ENCODE measurements at regions not wholly inside any gene's neighbourhood (a gene's known extent, or its start where the extent isn't known, plus 50 kb on each side); places are given as distances from the start of the nearest gene placed in this dataset.
"Not testable (repeated sequence)": the region's sequence is repeated elsewhere in the genome, so short reads cannot be mapped to it uniquely, and the experiment has no call there.

- H3K9me3 ChIP-seq (ENCODE audit: control insufficient read depth in 5 of 5, low read length in 5 of 5) = peaks cover 0 to 3% (median 0%) of the 10 kb centered on the region in 5 donors
- no peaks in the 10 kb centered on the region for H3K27me3 ChIP-seq (ENCODE audit: control insufficient read depth in 5 of 5, insufficient read depth in 4 of 5, low read length in 5 of 5)
- no peak overlapping the region for H3K9ac ChIP-seq (ENCODE audit: low read length in 5 of 5)
- no peaks in the 10 kb centered on the region for H3K4me1 ChIP-seq (ENCODE audit: control insufficient read depth in 5 of 5, insufficient read depth in 5 of 5, low read length in 5 of 5)
- H3K36me3 ChIP-seq (ENCODE audit: control insufficient read depth in 5 of 5, insufficient read depth in 5 of 5, low read length in 5 of 5) = no peaks in the 10 kb centered on the region
- H3K27ac ChIP-seq (ENCODE audit: low read depth, low read length) = no peak overlapping the region
- no peak overlapping the region for H3K4me3 ChIP-seq (ENCODE audit: low read depth in 1 of 5, low read length in 5 of 5)
Observed at GRCh38 chr4:85051526-85051925, 85.0 kb upstream of the WDFY3 start.

GRCh38 chr4:85054925-85055324 lies 88.4 kb upstream of the WDFY3 start:
- not testable (repeated sequence) for H3K36me3 ChIP-seq (ENCODE audit: control insufficient read depth in 5 of 5, insufficient read depth in 5 of 5, low read length in 5 of 5); H3K27ac ChIP-seq (ENCODE audit: low read depth, low read length)

GRCh38 chr4:85058551-85058950 lies 92.1 kb upstream of the WDFY3 start:
- Histone ChIP-seq H3K27ac (ENCODE audit: low read depth, low read length) (no peak overlapping the region), H3K27me3 (ENCODE audit: control insufficient read depth in 5 of 5, insufficient read depth in 4 of 5, low read length in 5 of 5) (no peaks in the 10 kb centered on the region), H3K9ac (ENCODE audit: low read length in 5 of 5) (no peak overlapping the region), H3K4me1 (ENCODE audit: control insufficient read depth in 5 of 5, insufficient read depth in 5 of 5, low read length in 5 of 5) (no peaks in the 10 kb centered on the region), H3K4me3 (ENCODE audit: low read depth in 1 of 5, low read length in 5 of 5) (no peak overlapping the region), H3K9me3 (ENCODE audit: control insufficient read depth in 5 of 5, low read length in 5 of 5) (peaks cover 0 to 7% (median 0%) of the 10 kb centered on the region in 5 donors), H3K36me3 (ENCODE audit: control insufficient read depth in 5 of 5, insufficient read depth in 5 of 5, low read length in 5 of 5) (no peaks in the 10 kb centered on the region)

More at GRCh38 chr4:85054925-85055324, 88.4 kb upstream of the WDFY3 start:
- H3K4me1 ChIP-seq (ENCODE audit: control insufficient read depth in 5 of 5, insufficient read depth in 5 of 5, low read length in 5 of 5); H3K4me3 ChIP-seq (ENCODE audit: low read depth in 1 of 5, low read length in 5 of 5); H3K27me3 ChIP-seq (ENCODE audit: control insufficient read depth in 5 of 5, insufficient read depth in 4 of 5, low read length in 5 of 5); H3K9me3 ChIP-seq (ENCODE audit: control insufficient read depth in 5 of 5, low read length in 5 of 5); H3K9ac ChIP-seq (ENCODE audit: low read length in 5 of 5): not testable (repeated sequence)

- peaks cover 0 to 4% (median 0%) of the 10 kb centered on the region in 5 donors for H3K9me3 ChIP-seq (ENCODE audit: control insufficient read depth in 5 of 5, low read length in 5 of 5)
- H3K9ac ChIP-seq (ENCODE audit: low read length in 5 of 5) = no peak overlapping the region
- no peak overlapping the region for H3K27ac ChIP-seq (ENCODE audit: low read depth, low read length)
- H3K4me1 ChIP-seq (ENCODE audit: control insufficient read depth in 5 of 5, insufficient read depth in 5 of 5, low read length in 5 of 5) = no peaks in the 10 kb centered on the region
- no peaks in the 10 kb centered on the region for H3K36me3 ChIP-seq (ENCODE audit: control insufficient read depth in 5 of 5, insufficient read depth in 5 of 5, low read length in 5 of 5)
- H3K27me3 ChIP-seq (ENCODE audit: control insufficient read depth in 5 of 5, insufficient read depth in 4 of 5, low read length in 5 of 5) = no peaks in the 10 kb centered on the region
- H3K4me3 ChIP-seq (ENCODE audit: low read depth in 1 of 5, low read length in 5 of 5) = no peak overlapping the region
Observed at GRCh38 chr4:85061974-85062373, 95.5 kb upstream of the WDFY3 start.

GRCh38 chr4:85062466-85062865 lies 96.0 kb upstream of the WDFY3 start:
- Histone ChIP-seq H3K36me3 (ENCODE audit: control insufficient read depth in 5 of 5, insufficient read depth in 5 of 5, low read length in 5 of 5) (no peaks in the 10 kb centered on the region), H3K4me1 (ENCODE audit: control insufficient read depth in 5 of 5, insufficient read depth in 5 of 5, low read length in 5 of 5) (no peaks in the 10 kb centered on the region), H3K9ac (ENCODE audit: low read length in 5 of 5) (no peak overlapping the region), H3K27me3 (ENCODE audit: control insufficient read depth in 5 of 5, insufficient read depth in 4 of 5, low read length in 5 of 5) (no peaks in the 10 kb centered on the region), H3K4me3 (ENCODE audit: low read depth in 1 of 5, low read length in 5 of 5) (no peak overlapping the region), H3K9me3 (ENCODE audit: control insufficient read depth in 5 of 5, low read length in 5 of 5) (peaks cover 0 to 4% (median 0%) of the 10 kb centered on the region in 5 donors), H3K27ac (ENCODE audit: low read depth, low read length) (no peak overlapping the region)

- H3K27ac ChIP-seq (ENCODE audit: low read depth, low read length) = no peak overlapping the region
- no peak overlapping the region for H3K4me3 ChIP-seq (ENCODE audit: low read depth in 1 of 5, low read length in 5 of 5)
- H3K27me3 ChIP-seq (ENCODE audit: control insufficient read depth in 5 of 5, insufficient read depth in 4 of 5, low read length in 5 of 5) = no peaks in the 10 kb centered on the region
- no peaks in the 10 kb centered on the region for H3K4me1 ChIP-seq (ENCODE audit: control insufficient read depth in 5 of 5, insufficient read depth in 5 of 5, low read length in 5 of 5)
- H3K9ac ChIP-seq (ENCODE audit: low read length in 5 of 5) = no peak overlapping the region
- no peaks in the 10 kb centered on the region for H3K9me3 ChIP-seq (ENCODE audit: control insufficient read depth in 5 of 5, low read length in 5 of 5)
- no peaks in the 10 kb centered on the region for H3K36me3 ChIP-seq (ENCODE audit: control insufficient read depth in 5 of 5, insufficient read depth in 5 of 5, low read length in 5 of 5)
Observed at GRCh38 chr4:85067342-85067741, 100.9 kb upstream of the WDFY3 start.

- no peak overlapping the region for H3K4me3 ChIP-seq (ENCODE audit: low read depth in 1 of 5, low read length in 5 of 5)
- no peaks in the 10 kb centered on the region for H3K36me3 ChIP-seq (ENCODE audit: control insufficient read depth in 5 of 5, insufficient read depth in 5 of 5, low read length in 5 of 5)
- H3K27ac ChIP-seq (ENCODE audit: low read depth, low read length) = no peak overlapping the region
- H3K9me3 ChIP-seq (ENCODE audit: control insufficient read depth in 5 of 5, low read length in 5 of 5) = peaks cover 0 to 3% (median 0%) of the 10 kb centered on the region in 5 donors
- H3K27me3 ChIP-seq (ENCODE audit: control insufficient read depth in 5 of 5, insufficient read depth in 4 of 5, low read length in 5 of 5) = no peaks in the 10 kb centered on the region
- H3K9ac ChIP-seq (ENCODE audit: low read length in 5 of 5) = no peak overlapping the region
- no peaks in the 10 kb centered on the region for H3K4me1 ChIP-seq (ENCODE audit: control insufficient read depth in 5 of 5, insufficient read depth in 5 of 5, low read length in 5 of 5)
Observed at GRCh38 chr4:85078016-85078415, 111.5 kb upstream of the WDFY3 start.

- Histone ChIP-seq H3K9me3 (ENCODE audit: control insufficient read depth in 5 of 5, low read length in 5 of 5) (peaks cover 0 to 3% (median 0%) of the 10 kb centered on the region in 5 donors), H3K27ac (ENCODE audit: low read depth, low read length) (no peak overlapping the region), H3K9ac (ENCODE audit: low read length in 5 of 5) (no peak overlapping the region), H3K27me3 (ENCODE audit: control insufficient read depth in 5 of 5, insufficient read depth in 4 of 5, low read length in 5 of 5) (no peaks in the 10 kb centered on the region), H3K4me1 (ENCODE audit: control insufficient read depth in 5 of 5, insufficient read depth in 5 of 5, low read length in 5 of 5) (no peaks in the 10 kb centered on the region), H3K4me3 (ENCODE audit: low read depth in 1 of 5, low read length in 5 of 5) (no peak overlapping the region), H3K36me3 (ENCODE audit: control insufficient read depth in 5 of 5, insufficient read depth in 5 of 5, low read length in 5 of 5) (no peaks in the 10 kb centered on the region)
Observed at GRCh38 chr4:85081196-85081595, 114.7 kb upstream of the WDFY3 start.

GRCh38 chr4:85084371-85085094 lies 118.0 kb upstream of the WDFY3 start:
- Histone ChIP-seq H3K9ac (ENCODE audit: low read length in 5 of 5) (no peak overlapping the region), H3K4me3 (ENCODE audit: low read depth in 1 of 5, low read length in 5 of 5) (no peak overlapping the region), H3K27me3 (ENCODE audit: control insufficient read depth in 5 of 5, insufficient read depth in 4 of 5, low read length in 5 of 5) (no peaks in the 10 kb centered on the region), H3K9me3 (ENCODE audit: control insufficient read depth in 5 of 5, low read length in 5 of 5) (peaks cover 0 to 7% (median 0%) of the 10 kb centered on the region in 5 donors), H3K4me1 (ENCODE audit: control insufficient read depth in 5 of 5, insufficient read depth in 5 of 5, low read length in 5 of 5) (no peaks in the 10 kb centered on the region), H3K36me3 (ENCODE audit: control insufficient read depth in 5 of 5, insufficient read depth in 5 of 5, low read length in 5 of 5) (no peaks in the 10 kb centered on the region), H3K27ac (ENCODE audit: low read depth, low read length) (no peak overlapping the region)

GRCh38 chr4:85086721-85087120 lies 120.2 kb upstream of the WDFY3 start:
- Histone ChIP-seq H3K9me3 (ENCODE audit: control insufficient read depth in 5 of 5, low read length in 5 of 5) (peaks cover 0 to 7% (median 0%) of the 10 kb centered on the region in 5 donors), H3K4me3 (ENCODE audit: low read depth in 1 of 5, low read length in 5 of 5) (no peak overlapping the region), H3K9ac (ENCODE audit: low read length in 5 of 5) (no peak overlapping the region), H3K4me1 (ENCODE audit: control insufficient read depth in 5 of 5, insufficient read depth in 5 of 5, low read length in 5 of 5) (no peaks in the 10 kb centered on the region), H3K36me3 (ENCODE audit: control insufficient read depth in 5 of 5, insufficient read depth in 5 of 5, low read length in 5 of 5) (no peaks in the 10 kb centered on the region), H3K27ac (ENCODE audit: low read depth, low read length) (no peak overlapping the region), H3K27me3 (ENCODE audit: control insufficient read depth in 5 of 5, insufficient read depth in 4 of 5, low read length in 5 of 5) (no peaks in the 10 kb centered on the region)
